ENCODE measurements at regions not wholly inside any gene's neighbourhood (a gene's known extent, or its start where the extent isn't known, plus 50 kb on each side); places are given as distances from the start of the nearest gene placed in this dataset.

DNA sequence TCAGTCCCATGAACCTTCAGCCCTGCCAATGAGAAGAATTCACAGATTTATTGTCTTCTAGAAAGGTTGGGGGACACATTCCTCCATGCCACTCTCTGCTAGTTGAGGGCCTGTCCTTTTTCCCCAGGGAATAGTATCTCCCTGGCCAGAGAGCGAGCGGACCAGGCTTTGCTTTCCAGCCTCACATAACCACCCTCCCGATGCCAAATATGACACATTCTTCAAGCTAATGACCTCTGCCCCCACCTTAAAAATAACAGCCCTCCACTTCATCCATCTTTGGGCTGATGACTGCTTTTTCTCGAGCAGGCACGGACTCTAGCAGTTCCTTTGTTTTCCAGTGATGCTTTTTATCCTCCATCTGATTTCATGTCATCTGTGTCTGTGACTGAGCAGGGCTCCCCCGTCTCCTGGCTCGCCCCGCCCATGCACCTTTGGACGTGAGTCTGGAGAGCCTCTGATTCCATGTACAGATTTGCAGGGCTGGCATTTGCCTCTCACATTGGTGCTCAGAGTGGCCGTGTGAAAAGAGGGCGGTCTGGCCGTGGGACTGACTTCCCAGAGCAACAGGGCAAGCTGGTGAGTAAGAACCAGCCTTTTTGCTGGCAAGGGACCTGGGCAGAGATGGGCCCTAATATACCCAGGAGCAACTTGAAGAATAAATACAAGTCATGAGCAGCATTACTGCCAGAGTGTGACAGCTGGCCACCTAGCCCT, 279.8 kb downstream of the BCOR start:
- Histone ChIP-seq H3K4me3 (ENCODE audit: low read depth in 2 of 2, low read length in 1 of 2) (no peak overlapping the region; a peak in 1 of 4 replicates), H3K9ac (no peak overlapping the region), H2AFZ (ENCODE audit: low read depth) (0 out of 2 replicates have a peak overlapping the region, but pooled peaks have one; percentile 39), H3F3A (replicated peaks; ENCODE audit: insufficient read depth) (no peaks in the 10 kb centered on the region), H3K27ac (ENCODE audit: low read depth in 2 of 2, low read length in 1 of 2) (peak overlapping the region in 1 of 2 experiments; percentile 92; a peak in 2 of 4 replicates), H3K79me2 (ENCODE audit: insufficient read depth) (no peaks in the 10 kb centered on the region), H3K9me2 (no peaks in the 10 kb centered on the region), H3K36me3 (replicated peaks in 1 of 2; ENCODE audit: control insufficient read depth in 1 of 2, insufficient read depth in 2 of 2, low read length in 1 of 2) (no peaks in the 10 kb centered on the region), H3K4me2 (0 out of 2 replicates have a peak overlapping the region, but pooled peaks have one; percentile 31), H3K27me3 (ENCODE audit: insufficient read depth) (peaks cover 5% of the 10 kb centered on the region), H4K20me1 (ENCODE audit: insufficient read depth) (no peaks in the 10 kb centered on the region), H3K9me3 (no peaks in the 10 kb centered on the region), H3K4me1 (ENCODE audit: control insufficient read depth in 1 of 2, insufficient read depth in 2 of 2, low read depth in 1 of 2, low read length in 1 of 2) (peaks cover 0 to 61% of the 10 kb centered on the region in 2 experiments; a peak in 1 of 4 replicates)
- POLR2A ChIA-PET = interaction anchor here (0.8 to 2.4 kb wide), 6 partner anchors 87 to 279 kb away, joined by 3 to 11 read pairs (median 4); no protein-coding TSS in a partner anchor
- CTCF ChIA-PET = interaction anchor here (1.1 to 2.5 kb wide), 3 partner anchors 78 to 271 kb away, joined by 3 to 9 read pairs (median 5); no protein-coding TSS in a partner anchor
- WGBS (ENCODE audit: low lambda C conversion rate) = 31% methylated on average over 10 of the region's 12 CpGs
- TF ChIP-seq RAD21 (IDR thresholded peaks at IDR 0.05; ENCODE audit: low read length) (no peak), ELF1 (IDR thresholded peaks at IDR 0.05) (no peak), SIN3A (IDR thresholded peaks at IDR 0.05; ENCODE audit: borderline replicate concordance, low read depth, low read length) (no peak), TAF1 (IDR thresholded peaks at IDR 0.05; ENCODE audit: borderline replicate concordance, low read depth, low read length) (no peak), NFIC (IDR thresholded peaks at IDR 0.05; ENCODE audit: borderline replicate concordance) (no peak), FOSL2 (IDR thresholded peaks at IDR 0.05; ENCODE audit: borderline replicate concordance, low read depth) (no peak), RCOR1 (IDR thresholded peaks at IDR 0.05; ENCODE audit: low read length) (0 out of 2 replicates have a peak, but pooled peaks have one; percentile 14), FOXM1 (IDR thresholded peaks at IDR 0.05; ENCODE audit: low read depth) (no peak), MEF2A (IDR thresholded peaks at IDR 0.05; ENCODE audit: borderline replicate concordance, low read depth) (no peak), RXRA (IDR thresholded peaks at IDR 0.05; ENCODE audit: borderline replicate concordance, low read depth) (no peak), GATA2 (CRISPR knock-in tag; IDR thresholded peaks at IDR 0.05) (peak; percentile 88), JUND (IDR thresholded peaks at IDR 0.05) (no peak), POLR2AphosphoS5 (IDR thresholded peaks at IDR 0.05; ENCODE audit: low read depth, low read length) (no peak), FOXJ3 (CRISPR knock-in tag; IDR thresholded peaks at IDR 0.05) (no peak), EP300 (IDR thresholded peaks at IDR 0.05; ENCODE audit: borderline replicate concordance in 1 of 2, low read depth in 1 of 2, low read length in 1 of 2) (peak in 1 of 2 experiments; percentile 31; a peak in 1 of 4 replicates), TEAD4 (IDR thresholded peaks at IDR 0.05; ENCODE audit: borderline replicate concordance, insufficient read depth) (no peak), SMC3 (IDR thresholded peaks at IDR 0.05; ENCODE audit: low read depth, low read length) (no peak; the same call in 1 of the 2 replicates), RFX5 (IDR thresholded peaks at IDR 0.05; ENCODE audit: low read length) (no peak), YY1 (IDR thresholded peaks at IDR 0.05; ENCODE audit: low read depth) (no peak), CHD2 (IDR thresholded peaks at IDR 0.05; ENCODE audit: low read length, partially characterized antibody) (peak; percentile 17)
- TF ChIP-seq, protein P1, sequence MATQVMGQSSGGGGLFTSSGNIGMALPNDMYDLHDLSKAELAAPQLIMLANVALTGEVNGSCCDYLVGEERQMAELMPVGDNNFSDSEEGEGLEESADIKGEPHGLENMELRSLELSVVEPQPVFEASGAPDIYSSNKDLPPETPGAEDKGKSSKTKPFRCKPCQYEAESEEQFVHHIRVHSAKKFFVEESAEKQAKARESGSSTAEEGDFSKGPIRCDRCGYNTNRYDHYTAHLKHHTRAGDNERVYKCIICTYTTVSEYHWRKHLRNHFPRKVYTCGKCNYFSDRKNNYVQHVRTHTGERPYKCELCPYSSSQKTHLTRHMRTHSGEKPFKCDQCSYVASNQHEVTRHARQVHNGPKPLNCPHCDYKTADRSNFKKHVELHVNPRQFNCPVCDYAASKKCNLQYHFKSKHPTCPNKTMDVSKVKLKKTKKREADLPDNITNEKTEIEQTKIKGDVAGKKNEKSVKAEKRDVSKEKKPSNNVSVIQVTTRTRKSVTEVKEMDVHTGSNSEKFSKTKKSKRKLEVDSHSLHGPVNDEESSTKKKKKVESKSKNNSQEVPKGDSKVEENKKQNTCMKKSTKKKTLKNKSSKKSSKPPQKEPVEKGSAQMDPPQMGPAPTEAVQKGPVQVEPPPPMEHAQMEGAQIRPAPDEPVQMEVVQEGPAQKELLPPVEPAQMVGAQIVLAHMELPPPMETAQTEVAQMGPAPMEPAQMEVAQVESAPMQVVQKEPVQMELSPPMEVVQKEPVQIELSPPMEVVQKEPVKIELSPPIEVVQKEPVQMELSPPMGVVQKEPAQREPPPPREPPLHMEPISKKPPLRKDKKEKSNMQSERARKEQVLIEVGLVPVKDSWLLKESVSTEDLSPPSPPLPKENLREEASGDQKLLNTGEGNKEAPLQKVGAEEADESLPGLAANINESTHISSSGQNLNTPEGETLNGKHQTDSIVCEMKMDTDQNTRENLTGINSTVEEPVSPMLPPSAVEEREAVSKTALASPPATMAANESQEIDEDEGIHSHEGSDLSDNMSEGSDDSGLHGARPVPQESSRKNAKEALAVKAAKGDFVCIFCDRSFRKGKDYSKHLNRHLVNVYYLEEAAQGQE (IDR thresholded peaks at IDR 0.05; ENCODE audit: low read depth, low read length) = no peak
- TF ChIP-seq, protein P2, sequence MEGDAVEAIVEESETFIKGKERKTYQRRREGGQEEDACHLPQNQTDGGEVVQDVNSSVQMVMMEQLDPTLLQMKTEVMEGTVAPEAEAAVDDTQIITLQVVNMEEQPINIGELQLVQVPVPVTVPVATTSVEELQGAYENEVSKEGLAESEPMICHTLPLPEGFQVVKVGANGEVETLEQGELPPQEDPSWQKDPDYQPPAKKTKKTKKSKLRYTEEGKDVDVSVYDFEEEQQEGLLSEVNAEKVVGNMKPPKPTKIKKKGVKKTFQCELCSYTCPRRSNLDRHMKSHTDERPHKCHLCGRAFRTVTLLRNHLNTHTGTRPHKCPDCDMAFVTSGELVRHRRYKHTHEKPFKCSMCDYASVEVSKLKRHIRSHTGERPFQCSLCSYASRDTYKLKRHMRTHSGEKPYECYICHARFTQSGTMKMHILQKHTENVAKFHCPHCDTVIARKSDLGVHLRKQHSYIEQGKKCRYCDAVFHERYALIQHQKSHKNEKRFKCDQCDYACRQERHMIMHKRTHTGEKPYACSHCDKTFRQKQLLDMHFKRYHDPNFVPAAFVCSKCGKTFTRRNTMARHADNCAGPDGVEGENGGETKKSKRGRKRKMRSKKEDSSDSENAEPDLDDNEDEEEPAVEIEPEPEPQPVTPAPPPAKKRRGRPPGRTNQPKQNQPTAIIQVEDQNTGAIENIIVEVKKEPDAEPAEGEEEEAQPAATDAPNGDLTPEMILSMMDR (IDR thresholded peaks at IDR 0.05) = no peak
- TF ChIP-seq, protein P3, sequence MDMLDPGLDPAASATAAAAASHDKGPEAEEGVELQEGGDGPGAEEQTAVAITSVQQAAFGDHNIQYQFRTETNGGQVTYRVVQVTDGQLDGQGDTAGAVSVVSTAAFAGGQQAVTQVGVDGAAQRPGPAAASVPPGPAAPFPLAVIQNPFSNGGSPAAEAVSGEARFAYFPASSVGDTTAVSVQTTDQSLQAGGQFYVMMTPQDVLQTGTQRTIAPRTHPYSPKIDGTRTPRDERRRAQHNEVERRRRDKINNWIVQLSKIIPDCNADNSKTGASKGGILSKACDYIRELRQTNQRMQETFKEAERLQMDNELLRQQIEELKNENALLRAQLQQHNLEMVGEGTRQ (IDR thresholded peaks at IDR 0.05; ENCODE audit: borderline replicate concordance, low read depth, low read length) = no peak
- TF ChIP-seq, protein P4, sequence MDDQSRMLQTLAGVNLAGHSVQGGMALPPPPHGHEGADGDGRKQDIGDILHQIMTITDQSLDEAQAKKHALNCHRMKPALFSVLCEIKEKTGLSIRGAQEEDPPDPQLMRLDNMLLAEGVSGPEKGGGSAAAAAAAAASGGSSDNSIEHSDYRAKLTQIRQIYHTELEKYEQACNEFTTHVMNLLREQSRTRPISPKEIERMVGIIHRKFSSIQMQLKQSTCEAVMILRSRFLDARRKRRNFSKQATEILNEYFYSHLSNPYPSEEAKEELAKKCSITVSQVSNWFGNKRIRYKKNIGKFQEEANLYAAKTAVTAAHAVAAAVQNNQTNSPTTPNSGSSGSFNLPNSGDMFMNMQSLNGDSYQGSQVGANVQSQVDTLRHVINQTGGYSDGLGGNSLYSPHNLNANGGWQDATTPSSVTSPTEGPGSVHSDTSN (IDR thresholded peaks at IDR 0.05) = no peak
- peak; percentile 70 for DNase-seq
